Gastrocnemius medialis (tissue), 4 donors: ENCODE measurements at regions not wholly inside any gene's neighbourhood (a gene's known extent, or its start where the extent isn't known, plus 50 kb on each side); places are given as distances from the start of the nearest gene placed in this dataset.
"Not testable (repeated sequence)": the region's sequence is repeated elsewhere in the genome, so short reads cannot be mapped to it uniquely, and the experiment has no call there.

Source experiments
- ATAC-seq, 2 donors: fragments of 150-250 bp; one replicate each; pipeline ENCODE4 v1.9.1; 2016
- DNase-seq, 2 donors: peaks; one replicate each; pipeline ENCODE4 v3.0.0-alpha.2; 2019
- H3K27ac ChIP-seq, 4 donors: fragments of 200-600 bp; sonication (generic); 1 replicate in 1 of 4; 2 replicates in 3 of 4; pipeline ENCODE4 v1.5.1; 2016 to 2018; ENCODE audit warnings: mild to moderate bottlenecking in 2 of 4, moderate library complexity in 1 of 4
- H3K27me3 ChIP-seq, 3 donors: fragments of 200-600 bp; sonication (generic) in 2 of 3; 1 replicate in 1 of 3; 2 replicates in 2 of 3; pipeline versions ENCODE4 v1.5.1 to v1.6.0; 2016 to 2019; ENCODE audit warnings: mild to moderate bottlenecking in 1 of 3, moderate library complexity in 1 of 3
- H3K36me3 ChIP-seq, 2 donors: fragments of 200-600 bp; sonication (generic) in 1 of 2; one replicate each; pipeline ENCODE4 v1.5.1; 2017 to 2018
- H3K4me1 ChIP-seq, 2 donors: fragments of 200-600 bp; sonication (generic) in 1 of 2; one replicate each; pipeline ENCODE4 v1.5.1; 2016 to 2017; ENCODE audit warnings: mild to moderate bottlenecking in 2 of 2
- H3K4me3 ChIP-seq, 4 donors: fragments of 200-600 bp; sonication (generic) in 3 of 4; 1 replicate in 1 of 4; 2 replicates in 3 of 4; pipeline ENCODE4 v1.5.1; 2016 to 2019; ENCODE audit warnings: mild to moderate bottlenecking in 2 of 4
- H3K9me3 ChIP-seq, 3 donors: fragments of 200-600 bp; sonication (generic) in 2 of 3; 1 replicate in 1 of 3; 2 replicates in 2 of 3; pipeline ENCODE4 v1.5.1; 2016 to 2019
- POLR2A ChIP-seq, 2 donors: fragments of 450-650 bp; IDR thresholded peaks; one replicate each; pipeline ENCODE4 v1.6.1; 2017; ENCODE audit warnings: antibody characterized with exemption in 2 of 2, mild to moderate bottlenecking in 2 of 2, moderate library complexity in 2 of 2
- in situ Hi-C, 4 donors: fragments of 200-750 bp; cut with MboI; loops; one replicate each; pipeline versions ENCODE4 v1.15.0 to v1.8.0; 2017; ENCODE audit warnings: low sequenced_read_pairs in 4 of 4
- intact Hi-C: fragments of 100-400 bp; cut with DNase I; formaldehyde crosslinking; loops from one replicate; pipeline ENCODE4 v1.15.1; 2023; ENCODE audit warnings: low total_unique reads
- TF ChIP-seq, protein P1 (sequence below), 5 experiments: fragments of 450-650 bp in 3 of 5; fragments of 200-600 bp in 2 of 5; sonication (generic) in 2 of 5; IDR thresholded peaks in 4 of 5; conservative IDR thresholded peaks in 1 of 5; 1 replicate in 4 of 5; 2 replicates in 1 of 5; pipeline ENCODE4 v1.5.1; 2016 to 2019; ENCODE audit warnings: antibody characterized with exemption in 5 of 5, mild to moderate bottlenecking in 3 of 5, moderate library complexity in 3 of 5

DNA sequence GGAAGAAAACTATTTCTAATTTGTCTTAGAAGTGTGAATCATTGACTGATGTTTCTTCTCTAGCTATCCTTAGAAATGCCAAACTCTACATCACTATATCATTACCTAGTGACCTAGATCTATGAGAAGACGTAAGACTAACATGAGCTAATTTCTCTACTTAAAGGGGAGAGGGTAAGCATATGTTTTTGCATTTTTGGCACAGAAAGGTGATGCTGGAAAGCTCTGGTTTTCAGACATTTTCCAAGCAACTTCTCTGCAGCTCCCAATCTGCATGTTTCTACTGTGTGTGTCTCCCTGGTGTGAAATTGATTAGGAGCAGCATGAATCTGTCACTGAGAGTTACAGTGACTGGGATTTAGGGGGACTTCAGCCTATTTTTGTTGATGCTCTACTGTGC lies 235.2 kb upstream of the LINC00305 start:
- ATAC-seq (no peak), DNase-seq (no peak)
- H3K36me3 ChIP-seq, result no peaks in the 10 kb centered on the region
- in situ Hi-C loops, result loop anchor here in 1 of 4 donors (25.0 kb wide), 1 partner anchor 97 kb away; no protein-coding TSS in a partner anchor
- no peaks in the 10 kb centered on the region for H3K4me1 ChIP-seq
- TF ChIP-seq, protein P1, sequence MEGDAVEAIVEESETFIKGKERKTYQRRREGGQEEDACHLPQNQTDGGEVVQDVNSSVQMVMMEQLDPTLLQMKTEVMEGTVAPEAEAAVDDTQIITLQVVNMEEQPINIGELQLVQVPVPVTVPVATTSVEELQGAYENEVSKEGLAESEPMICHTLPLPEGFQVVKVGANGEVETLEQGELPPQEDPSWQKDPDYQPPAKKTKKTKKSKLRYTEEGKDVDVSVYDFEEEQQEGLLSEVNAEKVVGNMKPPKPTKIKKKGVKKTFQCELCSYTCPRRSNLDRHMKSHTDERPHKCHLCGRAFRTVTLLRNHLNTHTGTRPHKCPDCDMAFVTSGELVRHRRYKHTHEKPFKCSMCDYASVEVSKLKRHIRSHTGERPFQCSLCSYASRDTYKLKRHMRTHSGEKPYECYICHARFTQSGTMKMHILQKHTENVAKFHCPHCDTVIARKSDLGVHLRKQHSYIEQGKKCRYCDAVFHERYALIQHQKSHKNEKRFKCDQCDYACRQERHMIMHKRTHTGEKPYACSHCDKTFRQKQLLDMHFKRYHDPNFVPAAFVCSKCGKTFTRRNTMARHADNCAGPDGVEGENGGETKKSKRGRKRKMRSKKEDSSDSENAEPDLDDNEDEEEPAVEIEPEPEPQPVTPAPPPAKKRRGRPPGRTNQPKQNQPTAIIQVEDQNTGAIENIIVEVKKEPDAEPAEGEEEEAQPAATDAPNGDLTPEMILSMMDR (IDR thresholded peaks at IDR 0.05 in 4 of 5, conservative IDR thresholded peaks at IDR 0.05 in 1 of 5), result no peak
- no peak for TF ChIP-seq POLR2A (IDR thresholded peaks at IDR 0.05)
- no peaks in the 10 kb centered on the region for H3K9me3 ChIP-seq
- intact Hi-C loops, result no loop called here
- H3K27ac ChIP-seq, result no peak overlapping the region
- H3K27me3 ChIP-seq, result no peaks in the 10 kb centered on the region
- H3K4me3 ChIP-seq, result no peak overlapping the region

DNA sequence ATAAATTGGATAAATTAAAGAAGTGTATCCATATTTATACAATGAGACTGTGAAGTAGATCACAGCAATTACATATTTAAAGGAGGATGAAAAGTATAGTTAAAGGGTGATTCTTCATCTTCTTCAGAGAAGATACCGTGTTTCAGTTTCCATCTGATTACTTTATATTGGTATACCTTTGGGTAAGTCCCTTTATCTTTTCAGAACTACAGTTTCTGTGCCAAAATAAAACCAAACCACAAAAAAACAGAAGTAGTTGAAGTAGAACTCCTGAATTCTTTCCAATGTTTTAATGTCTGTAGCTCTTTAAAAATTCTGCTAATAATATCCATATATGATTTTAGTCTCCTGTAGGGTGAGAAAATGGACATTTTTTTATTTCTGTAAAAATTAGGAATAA lies 231.2 kb upstream of the LINC00305 start:
- Histone ChIP-seq H3K4me1 (no peaks in the 10 kb centered on the region), H3K36me3 (no peaks in the 10 kb centered on the region), H3K4me3 (no peak overlapping the region), H3K27ac (no peak overlapping the region), H3K27me3 (no peaks in the 10 kb centered on the region), H3K9me3 (no peaks in the 10 kb centered on the region)
- TF ChIP-seq, protein P1 (IDR thresholded peaks at IDR 0.05 in 4 of 5, conservative IDR thresholded peaks at IDR 0.05 in 1 of 5), result no peak
- TF ChIP-seq POLR2A (IDR thresholded peaks at IDR 0.05), result no peak
- intact Hi-C loops (no loop called here), in situ Hi-C loops (loop anchor here in 1 of 4 donors (25.0 kb wide), 1 partner anchor 93 kb away; no protein-coding TSS in a partner anchor)
- no peak for DNase-seq
- no peak for ATAC-seq

DNA sequence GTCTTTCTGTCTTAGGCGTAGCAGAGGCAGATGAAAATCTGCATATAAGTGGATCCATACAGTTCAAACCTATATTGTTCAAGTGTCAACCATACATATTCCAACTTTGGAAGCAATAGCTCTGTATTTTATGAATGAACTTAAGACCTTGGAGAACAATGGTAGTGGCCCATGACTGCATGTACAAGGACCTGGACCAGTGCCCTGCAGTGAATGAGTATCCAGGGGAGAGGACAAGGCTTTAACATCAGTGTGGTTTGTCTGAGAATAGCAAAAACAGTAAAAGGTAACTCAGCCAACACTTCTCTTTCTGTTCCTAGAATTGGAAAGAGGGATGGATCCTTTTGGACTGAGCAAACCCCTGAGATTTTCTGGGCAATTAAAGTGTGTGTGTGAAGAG lies 230.8 kb upstream of the LINC00305 start:
- Histone ChIP-seq H3K27me3 (no peaks in the 10 kb centered on the region), H3K4me1 (no peaks in the 10 kb centered on the region), H3K4me3 (no peak overlapping the region), H3K9me3 (no peaks in the 10 kb centered on the region), H3K27ac (no peak overlapping the region), H3K36me3 (no peaks in the 10 kb centered on the region)
- no peak for TF ChIP-seq POLR2A (IDR thresholded peaks at IDR 0.05)
- TF ChIP-seq, protein P1 (IDR thresholded peaks at IDR 0.05 in 4 of 5, conservative IDR thresholded peaks at IDR 0.05 in 1 of 5), result no peak
- intact Hi-C loops, result no loop called here
- in situ Hi-C loops, result loop anchor here in 1 of 4 donors (25.0 kb wide), 1 partner anchor 92 kb away; no protein-coding TSS in a partner anchor
- DNase-seq, result no peak
- ATAC-seq, result no peak

DNA sequence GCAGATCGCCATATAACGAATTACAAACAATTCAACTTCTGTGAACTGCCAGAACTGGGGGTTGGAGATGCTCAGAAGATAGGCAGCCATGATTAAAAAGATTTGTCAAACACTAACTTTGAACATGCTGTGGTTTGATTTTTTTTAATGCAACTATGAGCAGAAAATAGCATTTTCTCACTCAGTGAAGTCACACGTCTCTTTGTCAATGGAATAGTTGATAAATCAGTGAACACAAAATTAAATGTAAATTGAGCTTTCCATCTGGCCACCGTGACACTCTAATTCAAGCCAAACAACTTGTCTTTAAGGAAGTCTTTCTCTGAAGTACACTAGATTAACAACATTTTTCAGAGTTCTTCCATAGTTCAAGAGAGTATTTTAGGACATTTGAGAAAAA lies 228.6 kb upstream of the LINC00305 start:
- in situ Hi-C loops, result loop anchor here in 1 of 4 donors (25.0 kb wide), 1 partner anchor 90 kb away; no protein-coding TSS in a partner anchor
- TF ChIP-seq, protein P1 (IDR thresholded peaks at IDR 0.05 in 4 of 5, conservative IDR thresholded peaks at IDR 0.05 in 1 of 5), result no peak
- no peak for TF ChIP-seq POLR2A (IDR thresholded peaks at IDR 0.05)

DNA sequence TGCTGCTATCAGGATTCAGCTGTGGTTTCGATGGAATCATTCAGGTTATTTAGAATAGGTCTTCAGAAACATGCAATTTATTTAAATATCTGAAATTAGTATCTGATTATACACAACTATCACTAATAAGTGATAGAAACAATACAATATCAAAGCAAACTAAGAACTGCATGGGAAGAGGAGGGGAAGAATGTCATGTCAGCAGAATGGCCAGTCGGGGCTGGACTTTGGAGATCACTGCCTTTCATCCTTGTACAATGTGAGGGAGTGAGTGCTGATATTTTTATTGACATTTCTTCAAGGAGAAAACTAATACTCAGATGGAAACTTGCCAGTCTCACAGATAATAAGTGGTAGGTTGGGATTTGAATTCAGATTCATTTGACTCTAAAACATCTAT lies 224.0 kb upstream of the LINC00305 start:
- no peaks in the 10 kb centered on the region for H3K4me1 ChIP-seq
- no peak overlapping the region for H3K4me3 ChIP-seq
- in situ Hi-C loops, result no loop called here
- H3K27ac ChIP-seq, result no peak overlapping the region
- no peaks in the 10 kb centered on the region for H3K27me3 ChIP-seq
- TF ChIP-seq, protein P1 (IDR thresholded peaks at IDR 0.05 in 4 of 5, conservative IDR thresholded peaks at IDR 0.05 in 1 of 5), result no peak
- TF ChIP-seq POLR2A (IDR thresholded peaks at IDR 0.05), result no peak
- no peak for ATAC-seq
- intact Hi-C loops, result no loop called here
- no peaks in the 10 kb centered on the region for H3K36me3 ChIP-seq
- H3K9me3 ChIP-seq, result no peaks in the 10 kb centered on the region
- no peak for DNase-seq

More for the DNA sequence above, 228.6 kb upstream of the LINC00305 start:
- intact Hi-C loops, result no loop called here
- Histone ChIP-seq H3K4me3 (no peak overlapping the region), H3K9me3 (no peaks in the 10 kb centered on the region), H3K4me1 (no peaks in the 10 kb centered on the region), H3K36me3 (no peaks in the 10 kb centered on the region), H3K27ac (no peak overlapping the region), H3K27me3 (no peaks in the 10 kb centered on the region)
- DNase-seq (no peak), ATAC-seq (no peak)

DNA sequence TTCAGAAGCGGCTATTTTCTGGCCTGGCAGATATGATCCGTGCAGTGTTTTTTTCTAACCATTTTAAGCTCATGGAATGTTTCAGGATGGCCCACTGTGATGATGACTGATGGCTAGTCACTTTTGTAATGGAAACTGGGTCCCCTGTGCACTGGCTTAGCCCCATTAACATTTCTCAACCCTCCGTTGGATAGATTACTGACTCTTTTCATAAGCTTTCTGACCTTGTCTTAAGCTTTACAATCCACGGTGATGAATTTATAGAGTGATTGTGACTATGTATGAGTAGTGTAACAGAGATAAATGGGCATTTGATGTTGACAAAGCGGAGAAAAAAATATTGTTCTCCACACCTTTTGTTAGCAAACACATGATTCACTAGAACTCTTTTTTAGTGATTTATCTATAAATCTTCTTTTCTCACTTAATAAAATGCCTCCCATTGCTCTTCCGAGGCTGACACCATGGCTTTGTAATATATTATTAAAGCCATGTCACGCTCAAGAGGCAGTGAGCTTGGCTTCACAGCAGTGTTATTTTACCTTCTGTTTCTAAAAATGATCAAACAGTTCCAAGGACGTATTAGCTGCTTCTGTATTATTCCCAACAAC lies 221.0 kb upstream of the LINC00305 start:
- H3K4me1 ChIP-seq, intact Hi-C loops, in situ Hi-C loops: not testable (repeated sequence)

More for the DNA sequence above, 221.0 kb upstream of the LINC00305 start:
- not testable (repeated sequence) for H3K27me3 ChIP-seq, H3K9me3 ChIP-seq, H3K27ac ChIP-seq, H3K36me3 ChIP-seq, H3K4me3 ChIP-seq, DNase-seq, ATAC-seq
